HG03097 (cell line): ENCODE measurements at regions not wholly inside any gene's neighbourhood (a gene's known extent, or its start where the extent isn't known, plus 50 kb on each side); places are given as distances from the start of the nearest gene placed in this dataset.
A peak's percentile ranks its signal among the peaks of the same experiment; 100 is the strongest.
"Not testable (repeated sequence)": the region's sequence is repeated elsewhere in the genome, so short reads cannot be mapped to it uniquely, and the experiment has no call there.

Source experiments
- ATAC-seq: cut with Tn5 transposase; IDR thresholded peaks from one replicate; pipeline ENCODE4 v1.9.1; 2021; ENCODE audit not compliant: unreplicated experiment, low FRiP score

DNA sequence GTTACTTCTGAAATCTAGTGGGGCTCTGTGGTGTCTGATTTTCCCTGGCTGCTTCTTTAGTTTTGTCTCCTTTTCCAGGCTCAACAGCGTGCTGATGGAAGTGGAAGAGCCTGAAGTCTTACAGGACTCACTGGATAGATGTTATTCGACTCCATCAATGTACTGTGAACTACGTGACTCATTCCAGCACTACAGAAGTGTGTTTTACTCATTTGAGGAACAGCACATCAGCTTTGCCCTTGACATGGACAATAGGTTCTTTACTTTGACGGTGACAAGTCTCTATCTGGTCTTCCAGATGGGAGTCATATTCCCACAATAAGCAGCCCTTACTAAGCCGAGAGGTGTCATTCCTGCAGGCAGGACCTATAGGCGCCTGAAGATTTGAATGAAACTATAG, 51.1 kb downstream of the NBPF8 start:
- not testable (repeated sequence) for ATAC-seq

DNA sequence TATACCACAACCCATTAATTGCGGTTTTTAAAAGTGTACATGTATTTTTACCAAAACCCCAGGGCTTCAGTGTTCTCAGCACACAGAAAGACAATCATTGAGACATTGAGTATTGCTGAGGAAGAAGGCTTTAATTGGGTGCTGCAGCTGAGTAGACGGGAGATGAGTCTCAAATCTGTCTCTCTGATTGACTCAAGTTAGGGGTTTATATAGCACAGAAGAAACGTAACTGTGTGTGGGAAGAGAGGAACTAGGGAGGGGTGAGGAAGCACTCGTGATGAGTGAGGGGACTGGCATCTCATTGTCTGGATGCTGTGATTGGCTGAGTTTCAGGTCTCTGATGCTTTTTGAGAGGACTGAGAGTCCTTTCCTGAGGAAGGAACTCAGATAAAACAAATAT, 62.8 kb downstream of the NBPF8 start:
- ATAC-seq, result not testable (repeated sequence)

DNA sequence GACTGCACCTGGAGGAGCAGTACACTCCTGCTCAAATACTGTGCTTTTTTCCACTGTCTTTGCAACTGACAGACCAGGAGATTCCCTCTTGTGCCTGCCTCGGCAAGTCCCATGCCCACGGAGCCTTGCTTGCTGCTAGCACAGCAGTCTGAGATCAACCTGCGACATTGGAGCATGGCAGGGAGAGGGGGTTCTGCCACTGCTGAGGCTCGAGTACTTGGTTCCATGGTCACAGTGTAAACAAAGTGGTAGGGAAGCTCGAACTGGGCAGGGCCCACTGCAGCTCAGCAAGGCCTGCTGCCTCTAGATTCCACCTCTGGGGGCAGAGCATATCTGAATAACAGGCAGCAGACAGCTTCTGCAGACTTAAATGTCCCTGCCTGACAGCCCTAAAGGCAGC, 63.6 kb downstream of the NBPF8 start:
- ATAC-seq, result not testable (repeated sequence)

DNA sequence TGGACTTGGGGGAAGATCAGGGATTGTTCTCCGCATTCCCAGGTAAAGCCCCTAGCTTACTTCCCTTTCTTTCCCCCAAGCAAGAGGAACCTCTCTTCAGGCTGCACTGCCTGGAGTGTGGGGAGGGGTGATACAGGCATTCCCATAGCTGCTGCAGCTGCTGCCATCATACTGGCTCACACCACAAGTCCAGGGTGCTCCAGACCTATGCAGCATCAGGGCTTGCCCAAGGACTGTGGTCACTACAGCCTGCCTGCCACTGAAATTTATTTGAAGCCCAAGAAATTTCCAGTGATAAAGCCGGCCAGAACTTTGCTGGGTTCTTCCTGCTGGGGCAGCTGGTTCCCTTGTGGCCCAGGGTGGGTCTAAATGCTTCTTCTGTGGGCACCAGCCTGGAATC, 72.7 kb downstream of the NBPF8 start:
- not testable (repeated sequence) for ATAC-seq

DNA sequence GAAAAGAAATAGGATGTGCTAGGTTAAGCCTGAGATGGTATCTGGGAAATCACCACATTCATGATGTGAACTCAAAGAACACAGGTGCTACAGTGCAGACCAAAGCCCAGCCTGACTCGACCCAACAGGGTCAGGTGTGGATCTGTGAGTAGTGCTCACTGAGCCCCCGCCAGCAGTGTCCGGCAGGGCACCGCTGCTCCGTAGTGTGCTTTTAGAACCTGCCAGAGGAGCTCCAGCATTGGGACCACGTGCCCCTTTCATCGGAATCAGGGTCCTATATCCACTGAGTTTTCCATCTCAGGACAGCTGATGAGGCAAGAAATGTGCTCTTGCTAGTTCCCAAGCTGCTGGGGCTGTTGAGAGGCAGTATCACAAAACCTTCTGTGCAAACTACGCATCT, 74.4 kb downstream of the NBPF8 start:
- ATAC-seq, result not testable (repeated sequence)

DNA sequence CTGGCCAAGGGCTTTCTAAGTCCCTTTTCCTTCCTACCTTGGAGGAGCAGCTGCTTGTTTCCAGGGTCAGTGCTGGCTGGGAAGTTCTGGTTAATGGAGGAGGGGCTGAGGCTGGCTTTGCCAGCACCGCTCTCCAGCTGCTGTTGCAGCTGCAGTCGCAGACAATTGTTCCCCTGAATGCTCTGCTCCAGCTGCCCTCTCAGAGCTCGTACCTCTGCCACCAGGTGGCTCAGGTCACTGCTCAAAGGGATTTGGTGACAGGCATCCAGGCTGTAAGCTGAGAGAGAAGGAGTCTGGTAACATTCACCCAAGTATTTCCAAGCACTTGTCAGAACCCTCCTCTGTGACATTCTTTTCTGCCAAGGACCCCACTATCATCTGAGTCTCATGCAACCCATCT, 82.3 kb downstream of the NBPF8 start:
- not testable (repeated sequence) for ATAC-seq

DNA sequence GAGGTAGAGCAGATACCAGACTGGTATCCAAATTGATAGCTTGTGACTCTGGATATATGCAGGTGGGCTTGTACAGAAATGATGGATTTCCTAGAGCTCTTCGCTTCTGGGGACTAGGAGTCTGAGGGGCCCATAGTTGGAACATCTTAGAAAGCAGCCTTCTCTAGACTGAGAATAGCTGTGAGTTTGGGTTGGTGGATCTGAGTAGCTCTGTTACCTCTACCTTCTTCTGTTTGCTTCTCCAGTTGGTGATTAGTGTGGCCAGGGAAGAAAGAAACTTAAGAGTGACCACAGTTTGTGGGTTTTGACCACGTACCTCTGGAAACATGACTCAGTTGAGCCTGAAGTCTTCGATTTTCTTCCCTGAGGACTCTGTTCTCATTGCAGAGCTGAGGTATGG, 88.4 kb downstream of the NBPF8 start:
- not testable (repeated sequence) for ATAC-seq

DNA sequence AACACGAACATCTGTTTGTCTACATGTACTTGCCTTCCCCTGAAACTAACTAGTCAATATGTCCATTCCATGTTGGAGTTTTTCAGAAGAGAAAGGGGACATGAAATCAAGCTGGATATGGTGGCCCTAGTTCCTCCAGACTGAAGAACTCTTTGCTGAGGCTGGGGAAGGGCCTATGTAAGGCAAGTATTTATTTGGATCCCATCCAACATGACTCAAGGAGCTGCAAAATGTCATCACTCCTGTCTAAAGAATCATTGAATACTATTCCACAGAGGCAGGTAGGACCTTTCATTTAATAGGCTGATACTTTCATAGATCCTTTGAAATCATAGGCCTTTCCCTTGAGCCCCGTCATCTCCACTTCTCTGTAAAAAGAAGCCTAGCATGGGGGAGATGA, 91.5 kb downstream of the NBPF8 start:
- not testable (repeated sequence) for ATAC-seq

DNA sequence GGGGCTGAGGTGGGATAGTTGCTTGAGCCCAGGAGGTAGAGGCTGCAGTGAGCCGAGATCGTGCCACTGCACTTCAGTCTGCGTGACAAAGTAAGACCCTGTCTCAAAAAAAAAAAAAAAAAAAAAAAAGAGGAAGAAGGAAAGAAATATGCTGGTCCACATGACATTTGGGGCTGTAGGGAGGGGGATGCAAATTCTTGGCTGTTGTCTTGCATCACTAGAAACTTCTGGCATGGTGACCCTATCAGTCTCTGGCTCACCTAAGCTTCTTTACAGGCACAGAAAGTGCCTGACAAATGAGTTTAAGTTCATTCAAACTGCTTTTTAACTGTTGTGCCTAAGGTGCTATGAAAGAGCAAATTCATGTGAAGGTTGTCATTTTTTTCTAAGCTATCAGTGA, 93.5 kb downstream of the NBPF8 start:
- not testable (repeated sequence) for ATAC-seq

DNA sequence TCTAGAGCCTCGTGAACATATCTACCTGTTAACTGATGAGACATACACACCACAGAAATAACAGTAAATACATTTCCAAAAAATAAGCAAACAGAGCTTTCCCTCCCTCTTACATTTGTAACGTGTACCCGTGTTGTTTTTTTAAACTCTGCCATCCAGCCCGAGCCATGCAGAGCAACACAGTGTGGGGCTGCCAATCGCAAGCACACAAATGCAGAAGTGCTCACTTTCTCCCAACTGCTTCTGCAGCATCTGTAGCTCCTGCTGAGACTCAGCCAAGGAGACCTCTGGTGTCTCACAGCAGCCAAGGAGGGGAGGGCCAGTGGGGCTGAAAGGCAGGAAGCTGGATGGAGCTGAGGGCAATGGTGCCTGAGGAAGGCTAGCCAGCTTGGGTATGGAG, 94.4 kb downstream of the NBPF8 start:
- ATAC-seq, result not testable (repeated sequence)

DNA sequence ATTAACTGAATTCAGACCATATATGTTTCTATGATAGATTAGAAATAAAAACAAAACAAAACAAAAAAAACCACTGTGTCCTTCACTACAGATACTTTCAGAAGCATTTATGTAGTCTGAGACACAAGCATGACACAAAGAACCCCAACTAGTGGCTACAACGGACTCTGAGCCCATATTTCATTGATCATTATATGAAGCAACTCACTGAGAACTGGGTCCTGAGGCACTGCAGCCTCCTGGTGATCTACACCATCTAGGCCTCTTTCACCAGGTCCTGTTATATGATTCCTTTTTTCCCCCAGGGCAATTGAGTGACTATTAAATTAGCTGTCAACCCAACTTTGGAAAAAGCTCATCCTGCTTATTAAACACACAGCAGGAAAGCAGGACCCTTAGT, 98.3 kb downstream of the NBPF8 start:
- not testable (repeated sequence) for ATAC-seq

DNA sequence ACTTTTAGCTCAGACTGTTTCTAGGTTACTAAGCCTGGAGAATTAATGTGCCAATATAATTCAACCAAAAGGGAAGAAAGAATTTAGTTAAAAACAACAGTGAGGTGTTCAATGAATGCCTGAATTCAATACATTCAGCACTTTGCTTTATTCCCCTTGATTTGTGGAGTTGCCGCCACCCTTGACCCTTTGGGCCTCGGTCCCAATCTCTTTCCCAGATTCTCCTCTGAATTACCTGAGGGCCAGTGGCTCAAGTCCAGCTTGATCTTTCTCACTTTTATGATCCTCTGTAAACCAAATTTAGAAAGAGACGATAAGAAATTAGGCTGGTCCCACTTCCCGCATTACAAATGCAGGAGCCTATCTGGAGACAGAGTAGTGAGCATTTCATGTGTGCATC, 98.7 kb downstream of the NBPF8 start:
- not testable (repeated sequence) for ATAC-seq

DNA sequence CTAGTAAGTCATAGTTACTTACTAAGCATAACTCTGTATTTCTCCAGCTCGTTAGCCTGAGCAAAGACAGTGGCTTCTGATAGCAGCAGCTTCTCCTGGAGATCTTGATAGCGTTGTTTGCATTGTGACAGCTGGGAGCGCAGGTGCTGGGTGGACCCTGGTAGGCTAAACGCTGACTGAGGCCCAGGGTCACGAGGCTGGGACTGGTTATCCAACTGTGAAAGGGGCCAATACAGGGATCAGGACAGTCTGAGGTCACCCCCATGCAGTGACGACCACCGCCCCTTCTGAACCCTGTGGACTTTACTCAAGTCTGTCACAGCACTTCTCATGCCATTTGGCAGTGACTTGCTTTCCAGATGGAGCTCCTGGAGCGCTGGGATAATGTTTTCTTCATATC, 104.4 kb downstream of the NBPF8 start:
- ATAC-seq, result not testable (repeated sequence)

DNA sequence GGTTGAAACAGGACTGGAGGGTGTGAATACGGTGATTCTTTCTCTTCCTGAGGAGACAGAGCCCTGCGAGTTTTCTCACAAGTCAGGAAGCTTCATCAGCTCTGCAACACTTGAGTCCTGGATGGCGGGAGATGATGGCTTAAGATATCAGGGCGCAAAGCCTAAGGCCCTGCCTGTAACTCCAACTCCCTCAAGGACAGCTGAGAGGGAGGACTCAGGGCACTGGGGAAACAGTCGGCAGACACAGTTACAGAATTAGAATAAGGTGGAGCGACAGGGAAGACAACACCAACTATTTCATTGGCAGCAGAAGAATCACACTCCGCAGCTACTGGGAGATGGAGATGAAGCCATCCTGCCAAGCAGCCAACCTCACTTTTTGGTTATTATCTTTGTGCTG, 109.6 kb downstream of the NBPF8 start:
- not testable (repeated sequence) for ATAC-seq

DNA sequence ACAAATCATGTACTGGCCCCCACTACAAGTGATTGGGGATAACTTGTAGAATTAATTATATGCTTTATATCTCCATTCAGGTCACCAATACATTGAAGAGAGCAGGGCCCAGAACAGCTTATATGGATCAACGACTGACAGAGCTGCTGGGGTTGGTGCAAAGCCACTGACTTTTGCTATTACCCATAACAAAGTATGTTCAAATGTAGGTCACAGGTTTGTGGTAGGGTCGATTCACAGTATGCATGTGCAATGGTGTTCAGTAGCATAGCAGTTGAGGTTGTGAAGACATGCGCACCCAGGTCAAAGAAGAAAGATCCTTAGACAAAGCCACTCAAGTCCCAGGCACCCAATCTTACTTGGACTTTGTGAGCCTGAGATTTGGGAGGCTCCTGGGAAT, 110.6 kb downstream of the NBPF8 start:
- ATAC-seq, result not testable (repeated sequence)

DNA sequence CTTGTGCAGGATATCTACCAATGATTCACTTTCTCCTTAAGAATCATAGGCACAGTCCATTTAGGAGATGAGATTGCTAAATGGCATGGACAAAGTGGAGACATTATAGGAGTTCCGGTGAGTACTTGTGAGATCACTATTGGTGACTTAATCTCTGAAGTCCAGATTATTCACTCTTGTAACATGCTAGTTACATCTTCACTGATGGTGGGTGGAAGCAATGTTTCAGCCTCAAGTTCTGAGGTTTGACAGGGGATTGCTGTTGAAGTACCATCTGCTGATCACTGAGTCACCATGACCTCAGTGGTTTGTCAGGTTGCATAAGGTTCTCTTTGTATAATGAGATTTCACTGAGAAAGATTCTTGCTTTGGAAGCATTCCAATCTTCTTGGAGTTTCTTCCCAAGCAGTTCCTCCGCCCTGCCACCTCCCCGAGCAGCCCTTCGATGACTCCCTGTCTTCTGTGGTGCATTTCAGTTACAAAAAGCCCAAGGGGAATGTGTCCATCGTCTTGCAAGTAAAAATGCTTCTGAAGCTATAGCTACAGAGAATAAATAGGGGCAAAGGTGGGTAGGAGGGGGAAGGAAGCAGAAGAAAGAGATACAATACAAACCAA, 114.7 kb downstream of the NBPF8 start:
- not testable (repeated sequence) for ATAC-seq

DNA sequence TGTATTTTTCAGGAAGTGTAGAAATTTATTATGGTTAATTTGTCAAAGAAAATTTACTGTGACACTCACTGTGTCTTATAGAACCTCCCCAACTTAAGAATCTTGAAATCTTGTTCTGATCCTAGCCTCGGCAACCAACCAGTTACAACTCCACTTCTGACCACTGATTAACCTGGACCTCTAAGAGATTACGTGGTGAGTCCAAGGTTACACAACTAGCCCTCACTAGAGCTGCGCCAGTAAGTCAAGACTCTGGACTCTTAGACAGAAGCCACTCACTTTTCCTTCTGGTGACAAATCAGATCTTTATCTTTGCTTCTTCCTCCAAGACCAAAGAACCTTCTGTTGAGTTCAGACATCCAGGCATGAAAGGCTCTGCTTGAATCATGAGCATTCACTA, 116.6 kb downstream of the NBPF8 start:
- not testable (repeated sequence) for ATAC-seq

DNA sequence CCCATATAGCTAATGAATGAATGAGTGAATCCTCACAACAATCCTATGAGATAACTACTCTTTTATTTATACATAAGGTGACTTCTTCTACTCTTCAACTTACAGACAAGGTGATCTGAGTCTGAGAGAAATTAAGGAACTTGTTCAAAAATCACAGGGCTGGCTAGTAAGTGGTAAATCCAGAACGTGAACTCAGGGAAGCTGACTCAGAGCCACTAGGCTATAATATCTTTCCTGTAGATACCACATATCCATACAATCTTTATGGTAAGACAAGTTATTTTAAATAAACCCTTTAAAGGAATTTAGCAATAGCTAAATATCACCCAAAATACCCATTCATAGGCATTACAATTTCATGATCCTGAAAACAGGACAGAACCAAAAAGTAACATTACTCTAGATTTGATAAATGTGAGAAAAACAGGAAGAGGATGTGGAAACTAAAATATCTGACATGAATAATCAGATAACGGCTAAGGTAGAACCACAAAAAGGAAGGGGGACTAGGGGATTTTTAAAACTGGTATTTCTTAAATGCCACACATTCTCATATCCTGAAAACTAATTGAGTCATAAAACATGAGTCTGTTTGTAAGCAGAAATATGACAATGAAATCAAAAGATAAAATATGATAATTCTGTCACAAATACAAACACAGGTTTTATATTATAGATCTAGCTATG, 119.7 kb downstream of the NBPF8 start:
- peak; percentile 71 for ATAC-seq

DNA sequence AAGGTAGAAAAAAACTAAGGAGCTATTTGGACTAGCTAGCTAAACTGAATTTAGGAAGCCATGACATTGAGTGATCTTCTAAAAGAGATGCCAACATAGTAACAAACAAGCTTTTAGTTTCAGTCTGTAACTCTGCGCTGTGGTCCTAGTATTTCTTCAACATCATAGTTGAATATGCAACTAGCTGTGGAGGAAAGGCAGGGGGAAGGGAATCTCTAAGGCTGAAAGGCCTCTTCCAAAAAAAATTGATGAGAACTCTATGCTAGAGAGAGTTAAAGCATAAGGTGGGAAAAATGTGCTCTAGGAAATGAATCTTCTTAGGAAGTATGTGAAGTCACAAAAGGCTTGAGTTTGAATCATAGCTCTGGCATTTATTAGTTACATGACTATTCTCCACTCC, 120.2 kb downstream of the NBPF8 start:
- peak; percentile 69 for ATAC-seq

DNA sequence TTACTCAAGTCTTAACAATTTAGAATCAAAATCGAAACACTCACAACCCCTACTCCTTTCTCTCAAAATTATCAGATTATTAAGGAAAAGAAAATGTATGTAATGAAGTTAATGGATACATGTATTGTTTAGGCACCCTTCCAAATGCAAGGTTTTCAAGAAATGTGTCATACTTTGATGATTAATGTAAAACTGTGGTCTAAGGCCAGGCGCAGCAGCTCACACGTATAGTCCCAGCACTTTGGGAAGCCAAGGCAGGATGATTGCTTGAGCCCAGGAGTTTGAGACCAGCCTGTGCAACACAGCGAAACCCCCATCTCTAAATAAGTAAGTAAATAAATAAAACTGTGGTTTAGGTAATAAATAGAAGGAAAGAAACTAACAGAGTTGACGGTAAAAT, 126.6 kb downstream of the NBPF8 start:
- ATAC-seq, result not testable (repeated sequence)

DNA sequence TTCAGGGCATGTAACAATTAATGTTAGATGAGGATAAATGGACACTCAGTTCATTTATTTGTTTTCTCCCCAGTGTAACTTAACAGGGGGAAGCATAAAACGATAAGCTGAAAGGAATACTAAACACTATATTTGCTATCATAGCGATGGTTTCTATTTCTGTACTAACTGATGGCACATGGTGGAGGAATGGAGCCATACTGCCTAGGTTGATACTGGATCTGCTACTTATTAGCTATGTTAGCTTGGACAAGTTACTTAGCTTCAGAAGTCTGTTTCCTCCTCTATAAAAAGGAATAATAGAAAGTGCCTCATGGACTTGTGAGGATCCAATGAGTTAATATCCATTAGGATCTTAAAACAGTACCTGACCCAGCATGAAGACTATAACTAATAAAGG, 127.5 kb downstream of the NBPF8 start:
- ATAC-seq, result not testable (repeated sequence)

DNA sequence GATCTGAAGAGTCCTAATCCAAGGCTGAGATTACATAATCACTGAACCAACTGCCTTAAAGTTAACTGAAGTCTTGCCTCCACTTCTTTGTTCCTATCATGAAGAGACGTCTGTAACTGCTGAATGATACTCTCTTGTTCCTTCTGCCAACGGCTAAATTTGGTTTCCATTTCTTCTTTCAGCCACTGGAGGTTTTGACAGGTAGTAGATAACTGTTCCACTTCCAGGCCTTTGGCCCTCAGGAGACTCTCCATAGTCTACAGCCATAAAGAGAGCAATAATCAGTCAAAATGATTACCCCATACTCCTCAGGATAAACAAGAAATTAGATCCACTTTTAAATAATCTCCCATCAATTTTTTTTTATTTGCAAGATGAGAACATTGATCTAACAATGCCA, 128.1 kb downstream of the NBPF8 start:
- ATAC-seq, result not testable (repeated sequence)
